NCI-H82 treated with DMSO at 0.1 percent for 48 hours (cell line): ENCODE measurements at regions not wholly inside any gene's neighbourhood (a gene's known extent, or its start where the extent isn't known, plus 50 kb on each side); places are given as distances from the start of the nearest gene placed in this dataset.
"Not testable (repeated sequence)": the region's sequence is repeated elsewhere in the genome, so short reads cannot be mapped to it uniquely, and the experiment has no call there.

Source experiments
- DNase-seq: peaks from one replicate; lab custom pipeline; 2025; ENCODE audit not compliant: unreplicated experiment; lab: John Stamatoyannopoulos, UW

- DNase-seq = no peak
Observed at GRCh38 chr5:103783669-103784068, 221.1 kb upstream of the NUDT12 start.

GRCh38 chr5:103780794-103781193, 218.2 kb upstream of the NUDT12 start:
- no peak for DNase-seq

- DNase-seq = no peak
Observed at GRCh38 chr5:103774721-103775120, 212.1 kb upstream of the NUDT12 start.

DNA sequence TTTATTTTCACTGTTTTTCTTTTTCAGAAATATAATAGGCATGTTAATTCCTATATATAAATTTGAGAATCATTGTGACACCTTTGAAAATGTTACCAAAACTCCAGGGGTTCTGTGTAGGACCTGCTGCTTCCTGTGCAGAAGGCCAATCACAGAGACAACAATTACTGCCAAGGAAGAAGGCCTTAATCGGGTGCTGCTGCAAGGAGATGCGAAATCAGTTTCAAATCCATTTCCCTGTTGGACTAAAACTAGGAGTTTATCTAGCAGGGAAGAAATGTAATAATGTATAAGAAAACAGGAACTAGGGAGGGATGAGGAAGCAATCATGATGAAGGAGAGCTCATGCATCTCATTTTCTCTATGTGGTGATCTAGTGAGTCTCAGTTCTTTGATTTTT, 209.7 kb upstream of the NUDT12 start:
- no peak for DNase-seq

DNA sequence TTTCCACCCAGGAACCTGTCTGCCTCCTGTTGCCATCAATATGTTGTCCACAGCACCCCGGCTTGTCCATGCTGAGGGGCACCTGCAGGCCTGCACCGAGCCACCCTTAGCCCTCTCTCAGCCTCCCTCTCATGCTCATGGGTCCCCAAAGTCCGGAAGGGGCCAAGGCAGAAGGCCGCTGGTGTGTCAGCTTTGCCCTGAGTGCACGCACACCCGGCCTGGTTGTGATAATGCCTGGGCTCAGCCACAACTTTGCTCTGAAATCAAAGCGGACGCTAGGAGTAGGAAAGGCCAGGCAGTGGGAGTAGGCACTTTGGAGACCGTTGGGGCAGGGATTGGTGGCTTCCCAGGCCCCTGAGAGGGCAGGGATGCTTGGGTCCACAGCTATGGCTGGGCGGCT, 201.8 kb upstream of the NUDT12 start:
- no peak for DNase-seq

DNA sequence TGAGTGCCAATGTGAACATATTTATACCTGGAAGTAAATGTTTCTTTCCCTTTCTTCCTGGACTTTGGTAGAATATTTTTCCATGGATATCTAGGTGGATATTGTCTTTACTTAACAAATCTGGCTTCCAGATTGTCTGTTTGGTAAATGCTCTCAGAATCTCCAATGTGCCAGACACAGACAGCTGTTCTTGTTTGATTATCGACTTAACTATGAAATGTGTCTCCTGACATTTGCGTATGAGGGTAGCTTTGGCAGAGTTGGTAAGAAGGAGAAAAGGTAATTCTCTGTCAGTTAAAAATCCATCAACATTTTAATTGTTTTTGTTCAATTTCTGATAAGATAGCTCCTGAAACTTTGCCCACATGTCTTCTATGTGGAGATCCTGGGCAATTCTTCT, 196.4 kb upstream of the NUDT12 start:
- peak; percentile 84 for DNase-seq

- DNase-seq = no peak
Observed at GRCh38 chr5:103755974-103756373, 193.4 kb upstream of the NUDT12 start.

DNA sequence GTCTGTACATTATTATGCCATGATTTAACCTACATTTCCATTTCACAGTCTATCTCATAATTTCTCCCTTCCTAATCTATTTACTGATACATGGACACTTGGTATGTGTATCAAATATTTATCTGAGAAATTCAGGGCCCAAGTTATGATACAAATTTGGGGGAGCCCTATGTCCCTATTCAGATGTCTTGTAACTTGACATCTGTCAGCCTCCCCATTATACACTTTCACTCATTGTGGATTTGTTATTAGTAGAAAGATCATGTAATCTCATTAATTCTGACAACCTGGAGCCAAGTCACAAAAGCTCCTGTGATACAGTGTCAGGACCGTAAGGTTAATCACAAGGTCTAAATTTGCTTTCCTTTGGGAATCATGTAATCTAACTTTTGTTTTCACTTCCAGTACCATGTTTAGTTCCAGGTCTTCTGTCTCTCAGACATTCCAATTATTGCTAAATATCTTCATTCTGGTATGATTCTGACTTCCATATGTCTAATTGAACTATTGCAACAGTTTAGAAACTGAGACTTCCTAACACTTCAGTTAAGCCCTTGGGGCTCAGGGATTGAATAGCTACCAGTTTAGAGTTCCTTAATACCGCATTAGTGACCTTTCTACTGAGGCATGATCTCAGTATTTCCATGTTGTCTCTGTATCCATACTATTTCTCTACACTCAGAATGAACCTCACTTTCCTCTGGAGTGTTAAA, 182.9 kb upstream of the NUDT12 start:
- peak; percentile 91 for DNase-seq

DNA sequence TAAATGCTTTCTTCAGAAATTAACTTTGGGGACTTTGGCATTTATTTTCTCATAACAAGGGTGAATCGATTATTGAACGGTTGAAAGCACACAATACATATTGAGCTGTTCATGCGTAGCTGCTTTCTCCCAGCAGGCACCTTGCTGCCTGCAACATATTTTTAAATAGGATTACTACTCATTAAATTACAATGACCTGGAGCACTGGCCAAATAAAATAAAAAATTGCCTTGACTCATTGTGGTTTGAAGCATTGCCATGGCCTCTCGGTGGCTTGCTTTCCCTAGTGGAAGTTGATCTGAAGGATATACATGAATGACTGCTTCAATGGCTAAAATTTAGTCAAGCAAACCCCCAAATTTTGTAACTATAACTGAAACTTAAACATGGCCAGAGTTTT, 181.6 kb upstream of the NUDT12 start:
- no peak for DNase-seq

DNA sequence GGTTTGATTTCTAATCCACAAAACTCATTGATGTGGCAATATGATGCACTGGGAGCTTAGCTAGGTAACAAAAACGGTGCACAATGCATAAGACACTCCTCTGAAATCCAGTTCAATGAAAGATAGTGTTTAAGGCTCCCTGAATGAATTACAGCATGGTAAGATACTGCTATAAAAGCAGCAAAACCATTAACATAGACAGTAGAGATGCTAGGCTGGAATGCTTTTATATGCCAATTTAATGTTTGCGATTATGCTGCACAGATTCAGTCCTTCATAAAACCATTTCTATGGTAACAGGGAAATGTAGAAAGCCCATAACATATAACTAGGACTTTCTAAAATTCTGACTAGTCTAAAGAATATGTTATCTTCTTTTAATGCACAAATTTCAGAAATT, 180.8 kb upstream of the NUDT12 start:
- DNase-seq = no peak

DNA sequence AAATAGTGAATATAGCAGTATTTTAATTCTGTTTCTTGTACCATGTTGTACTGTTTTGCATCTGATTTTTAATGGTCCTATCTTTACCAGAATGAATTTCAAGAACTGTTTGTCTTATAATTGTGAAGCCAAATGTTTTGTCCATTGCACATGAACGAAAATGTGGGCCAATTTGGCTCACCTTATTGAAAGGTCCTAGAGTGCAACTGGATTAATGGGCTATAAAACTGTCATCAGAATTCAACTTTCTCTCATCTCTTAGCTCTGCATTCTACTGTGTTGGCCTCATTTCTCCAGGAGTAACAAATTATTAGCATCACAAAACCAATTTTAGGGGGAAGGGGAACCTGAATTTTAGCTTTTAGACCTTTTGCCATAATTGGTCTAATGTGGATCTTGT, 179.4 kb upstream of the NUDT12 start:
- DNase-seq = no peak

- DNase-seq = not testable (repeated sequence)
Observed at GRCh38 chr5:103736343-103736742, 173.8 kb upstream of the NUDT12 start.

GRCh38 chr5:103724271-103724670, 161.7 kb upstream of the NUDT12 start:
- DNase-seq = no peak

- no peak for DNase-seq
Observed at GRCh38 chr5:103721183-103721582, 158.6 kb upstream of the NUDT12 start.

GRCh38 chr5:103718108-103718507, 155.5 kb upstream of the NUDT12 start:
- DNase-seq = no peak

GRCh38 chr5:103708601-103709000, 146.0 kb upstream of the NUDT12 start:
- DNase-seq = no peak

- DNase-seq = no peak
Observed at GRCh38 chr5:103706939-103707682, 144.5 kb upstream of the NUDT12 start.

GRCh38 chr5:103703617-103704016, 141.0 kb upstream of the NUDT12 start:
- DNase-seq = no peak

DNA sequence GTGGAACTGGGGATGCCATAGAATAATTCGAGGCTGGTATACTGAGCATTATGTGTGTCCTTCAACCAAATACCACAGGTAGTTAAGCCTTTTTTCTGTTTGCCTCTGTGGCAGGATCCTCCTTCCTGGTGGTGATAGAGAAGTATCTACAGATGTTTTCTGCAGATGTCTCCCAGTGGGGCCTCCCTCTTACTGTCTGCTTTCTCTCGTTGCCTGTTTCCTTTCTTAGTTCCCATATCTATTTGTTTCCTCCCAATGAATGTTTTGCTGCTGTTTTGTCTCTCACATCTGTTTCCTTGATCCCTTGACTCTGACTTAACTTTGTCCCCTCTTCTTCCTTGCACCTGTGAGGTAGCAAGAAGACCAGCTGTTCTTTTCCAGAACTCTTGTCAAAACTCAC, 130.9 kb upstream of the NUDT12 start:
- DNase-seq = no peak

DNA sequence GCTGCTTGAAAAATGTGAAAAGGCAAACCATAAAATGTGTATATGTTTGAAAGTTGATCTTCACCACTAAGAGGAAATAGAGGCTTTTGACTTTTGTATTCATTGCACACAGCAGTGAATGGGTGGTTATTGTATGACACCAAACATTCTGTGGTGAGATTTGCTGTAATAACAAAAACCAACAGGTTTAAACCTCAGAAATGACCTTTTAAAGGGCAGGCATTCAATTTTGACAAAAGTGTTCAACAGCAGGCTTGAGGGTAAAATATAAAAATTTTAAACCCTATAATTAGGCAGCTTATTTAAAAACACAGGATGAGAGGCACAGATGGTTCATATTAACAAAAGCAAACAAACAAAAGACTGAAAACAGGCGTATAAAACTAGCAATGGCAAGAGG, 128.1 kb upstream of the NUDT12 start:
- no peak for DNase-seq

- no peak for DNase-seq
Observed at GRCh38 chr5:103679873-103680272, 117.3 kb upstream of the NUDT12 start.

- not testable (repeated sequence) for DNase-seq
Observed at GRCh38 chr5:103676198-103676597, 113.6 kb upstream of the NUDT12 start.

- no peak for DNase-seq
Observed at GRCh38 chr5:103674739-103675138, 112.2 kb upstream of the NUDT12 start.
